ENCODE measurements at regions not wholly inside any gene's neighbourhood (a gene's known extent, or its start where the extent isn't known, plus 50 kb on each side); places are given as distances from the start of the nearest gene placed in this dataset.

DNA sequence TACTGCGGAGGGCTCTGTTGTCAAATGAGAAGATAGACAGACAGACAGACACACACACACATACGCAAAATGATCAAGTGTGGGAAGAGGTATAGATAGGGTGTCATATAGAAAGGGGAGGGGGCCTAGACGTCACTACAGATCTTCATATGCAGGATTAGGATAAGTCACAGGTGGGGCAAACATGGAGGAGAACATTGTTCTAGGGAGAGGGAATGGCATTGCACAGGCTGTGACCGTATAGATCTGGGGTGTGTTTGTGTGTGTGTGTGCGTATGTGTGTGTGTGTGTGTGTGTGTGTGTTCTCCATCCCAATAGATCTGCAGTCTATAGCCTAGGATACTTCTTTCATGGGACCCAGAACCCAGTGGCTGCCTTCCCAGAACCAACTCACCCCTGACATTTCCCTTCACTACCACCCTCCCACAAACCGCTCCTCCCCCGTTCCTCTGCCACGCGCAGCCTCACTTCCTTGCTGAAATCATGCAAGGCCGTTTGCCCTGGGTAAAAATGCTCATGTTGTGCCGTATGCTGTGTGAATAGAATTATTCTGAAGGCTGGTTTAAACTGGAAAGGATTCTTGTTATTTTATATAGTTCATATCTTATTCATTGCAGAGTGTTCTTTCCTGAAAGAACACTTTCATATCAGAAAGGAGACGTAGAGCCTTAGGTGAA lies 50.5 kb upstream of the CCL1 start:
- peaks cover 13% of the 10 kb centered on the region for H3K27me3 ChIP-seq (ENCODE audit: control insufficient read depth, insufficient read depth, low read length)
- H3K9me3 ChIP-seq (ENCODE audit: control insufficient read depth, low read depth, low read length) = no peaks in the 10 kb centered on the region
- H3K36me3 ChIP-seq (ENCODE audit: control insufficient read depth, low read depth, low read length) = no peaks in the 10 kb centered on the region
- no peak overlapping the region for H3K27ac ChIP-seq (ENCODE audit: low read length)
- H3K9ac ChIP-seq (ENCODE audit: low read length) = no peak overlapping the region
- peaks cover 29% of the 10 kb centered on the region for H3K4me1 ChIP-seq (ENCODE audit: control insufficient read depth, low read depth, low read length)
- peak overlapping the region; percentile 4 for H3K4me3 ChIP-seq (ENCODE audit: low read length)

- Histone ChIP-seq H3K9ac (ENCODE audit: low read length) (no peak overlapping the region), H3K4me1 (ENCODE audit: control insufficient read depth, low read depth, low read length) (peaks cover 29% of the 10 kb centered on the region), H3K27me3 (ENCODE audit: control insufficient read depth, insufficient read depth, low read length) (peaks cover 19% of the 10 kb centered on the region), H3K27ac (ENCODE audit: low read length) (no peak overlapping the region), H3K9me3 (ENCODE audit: control insufficient read depth, low read depth, low read length) (no peaks in the 10 kb centered on the region), H3K4me3 (ENCODE audit: low read length) (no peak overlapping the region), H3K36me3 (ENCODE audit: control insufficient read depth, low read depth, low read length) (no peaks in the 10 kb centered on the region)
Observed at GRCh38 chr17:34412965-34413441, 50.0 kb upstream of the CCL1 start.

Measured in iPS-18a (cell line).